Fibroblast of peridontal ligament (primary cell): ENCODE measurements at regions not wholly inside any gene's neighbourhood (a gene's known extent, or its start where the extent isn't known, plus 50 kb on each side); places are given as distances from the start of the nearest gene placed in this dataset.

Source experiments
- DNase-seq: peaks from one replicate; pipeline ENCODE4 v3.0.0-alpha.2; 2010; ENCODE audit errors: extremely low read depth

- no peak for DNase-seq
Measured at GRCh38 chr7:25395976-25396375, 167.7 kb upstream of the NPVF start.

- DNase-seq, result no peak
Measured at GRCh38 chr7:25396668-25397067, 168.4 kb upstream of the NPVF start.

GRCh38 chr7:25398418-25398817, 170.1 kb upstream of the NPVF start:
- no peak for DNase-seq

GRCh38 chr7:25399000-25399750, 170.9 kb upstream of the NPVF start:
- DNase-seq, result no peak

- no peak for DNase-seq
Measured at GRCh38 chr7:25402532-25402931, 174.2 kb upstream of the NPVF start.

- DNase-seq, result no peak
Measured at GRCh38 chr7:25405736-25406135, 177.4 kb upstream of the NPVF start.

GRCh38 chr7:25407053-25407452, 178.8 kb upstream of the NPVF start:
- no peak for DNase-seq

- no peak for DNase-seq
Measured at GRCh38 chr7:25408012-25408687, 179.9 kb upstream of the NPVF start.

- DNase-seq, result no peak
Measured at GRCh38 chr7:25408876-25409275, 180.6 kb upstream of the NPVF start.

GRCh38 chr7:25409897-25410636, 181.8 kb upstream of the NPVF start:
- DNase-seq, result no peak

- DNase-seq, result no peak
Measured at GRCh38 chr7:25420771-25421170, 192.5 kb upstream of the NPVF start.

GRCh38 chr7:25424113-25424512, 195.8 kb upstream of the NPVF start:
- DNase-seq, result no peak

GRCh38 chr7:25424855-25425254, 196.6 kb upstream of the NPVF start:
- no peak for DNase-seq

- DNase-seq, result no peak
Measured at GRCh38 chr7:25427721-25428120, 199.4 kb upstream of the NPVF start.

GRCh38 chr7:25429731-25430130, 201.4 kb upstream of the NPVF start:
- DNase-seq, result peak; percentile 35

- DNase-seq, result peak; percentile 4
Measured at GRCh38 chr7:25430200-25430931, 202.1 kb upstream of the NPVF start.

GRCh38 chr7:25431956-25432450, 203.7 kb upstream of the NPVF start:
- DNase-seq, result no peak

GRCh38 chr7:25432807-25433206, 204.5 kb upstream of the NPVF start:
- DNase-seq, result no peak

GRCh38 chr7:25436413-25436812, 208.1 kb upstream of the NPVF start:
- DNase-seq, result no peak

- DNase-seq, result no peak
Measured at GRCh38 chr7:25437308-25437707, 209.0 kb upstream of the NPVF start.

- no peak for DNase-seq
Measured at GRCh38 chr7:25444991-25445390, 216.7 kb upstream of the NPVF start.

- DNase-seq, result no peak
Measured at GRCh38 chr7:25448301-25448700, 220.0 kb upstream of the NPVF start.
